ENCODE measurements at regions not wholly inside any gene's neighbourhood (a gene's known extent, or its start where the extent isn't known, plus 50 kb on each side); places are given as distances from the start of the nearest gene placed in this dataset.

DNA sequence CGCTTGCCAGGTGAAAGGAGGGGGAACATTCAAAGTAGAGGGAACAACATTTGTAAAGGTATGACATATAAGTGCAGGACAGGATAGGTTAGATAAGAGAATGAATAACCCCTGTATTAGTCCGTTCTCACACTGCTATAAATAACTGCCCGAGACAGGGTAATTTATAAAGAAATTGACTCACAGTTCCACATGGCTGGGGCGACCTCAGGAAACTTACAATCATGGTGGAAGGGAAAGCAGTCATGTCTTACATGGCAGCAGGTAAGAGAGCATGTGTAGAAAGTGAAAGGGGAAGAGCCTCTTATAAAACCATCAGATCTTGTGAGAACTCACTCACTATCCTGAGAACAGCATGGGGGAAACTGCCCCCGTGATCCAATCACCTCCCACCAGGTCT is 223.8 kb downstream of the SOX9 start:
- no peak for DNase-seq

DNA sequence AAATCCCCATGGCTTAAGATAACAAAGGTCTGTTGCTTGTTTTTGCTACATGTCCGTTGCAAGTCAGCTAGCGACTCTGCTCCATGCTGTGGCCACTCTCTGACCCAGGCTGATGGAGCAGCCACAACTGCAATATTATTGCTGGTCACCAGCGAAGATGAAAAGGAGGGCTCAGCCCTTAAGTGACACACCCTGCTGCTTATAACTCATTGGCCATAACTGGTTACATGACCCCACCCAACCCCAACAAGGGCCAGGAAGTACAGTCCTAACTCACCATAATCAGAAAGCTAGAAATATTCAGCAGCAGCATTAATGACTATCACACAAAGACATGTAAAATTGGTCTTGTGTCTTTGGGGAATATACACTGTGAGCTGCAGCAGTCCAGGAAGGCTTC is 224.3 kb downstream of the SOX9 start:
- DNase-seq = no peak

DNA sequence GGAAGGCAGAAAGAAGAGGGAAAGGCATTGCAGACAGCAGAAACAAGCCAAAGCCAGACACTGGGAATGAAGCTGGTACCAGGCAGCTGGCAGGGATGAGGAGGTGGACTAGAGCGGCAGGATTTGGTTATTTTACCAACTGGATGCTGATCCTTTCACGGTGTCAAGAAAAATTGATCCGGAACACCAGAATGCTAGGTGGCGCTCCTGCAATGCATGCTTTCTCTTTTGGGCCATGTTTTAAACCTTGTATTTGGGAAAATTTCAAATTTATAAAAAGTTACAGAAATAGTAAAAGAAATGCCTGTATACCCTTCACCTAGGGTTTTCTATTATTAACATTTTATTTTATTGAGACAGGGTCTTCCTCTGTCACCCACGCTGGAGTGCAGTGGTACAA is 224.7 kb downstream of the SOX9 start:
- no peak for DNase-seq

DNA sequence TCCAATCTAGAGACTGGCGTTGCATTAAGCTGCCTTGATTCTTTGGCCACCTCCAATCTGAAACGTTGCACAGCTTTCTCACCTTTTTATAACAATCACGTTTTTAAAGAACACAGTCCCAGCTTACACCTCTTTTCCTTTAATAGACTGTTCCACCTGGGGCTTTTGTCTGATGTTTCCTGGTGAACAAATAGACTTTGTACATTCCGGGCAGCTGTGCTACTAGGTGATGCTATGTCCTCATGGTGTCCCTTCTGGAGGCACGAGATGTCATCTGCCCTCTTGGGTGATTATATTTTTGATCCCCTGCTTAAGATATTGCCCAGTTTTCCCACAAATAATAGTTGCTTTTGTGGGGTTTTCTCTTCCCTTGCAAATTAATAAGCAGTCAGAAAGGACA is 225.5 kb downstream of the SOX9 start:
- no peak for DNase-seq

DNA sequence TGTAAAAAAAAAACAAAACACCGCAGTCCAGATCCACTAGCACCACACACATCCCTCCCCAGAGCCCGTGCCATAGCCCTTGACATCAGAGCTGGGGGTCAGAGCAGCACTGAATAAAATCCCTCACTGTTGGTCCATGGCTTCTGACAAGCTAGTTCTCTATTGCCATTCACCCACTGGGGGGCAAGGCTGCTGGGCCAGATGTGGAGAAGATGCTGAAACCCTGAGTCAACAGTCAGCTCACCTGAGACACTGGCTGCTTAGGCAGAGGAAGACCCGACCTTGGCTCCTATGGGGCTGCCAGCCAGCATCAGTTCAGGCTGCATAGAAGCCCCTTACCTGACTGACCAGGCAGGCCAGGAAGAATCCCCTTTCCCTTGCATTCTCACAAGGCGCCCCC is 228.2 kb downstream of the SOX9 start:
- DNase-seq = no peak

DNA sequence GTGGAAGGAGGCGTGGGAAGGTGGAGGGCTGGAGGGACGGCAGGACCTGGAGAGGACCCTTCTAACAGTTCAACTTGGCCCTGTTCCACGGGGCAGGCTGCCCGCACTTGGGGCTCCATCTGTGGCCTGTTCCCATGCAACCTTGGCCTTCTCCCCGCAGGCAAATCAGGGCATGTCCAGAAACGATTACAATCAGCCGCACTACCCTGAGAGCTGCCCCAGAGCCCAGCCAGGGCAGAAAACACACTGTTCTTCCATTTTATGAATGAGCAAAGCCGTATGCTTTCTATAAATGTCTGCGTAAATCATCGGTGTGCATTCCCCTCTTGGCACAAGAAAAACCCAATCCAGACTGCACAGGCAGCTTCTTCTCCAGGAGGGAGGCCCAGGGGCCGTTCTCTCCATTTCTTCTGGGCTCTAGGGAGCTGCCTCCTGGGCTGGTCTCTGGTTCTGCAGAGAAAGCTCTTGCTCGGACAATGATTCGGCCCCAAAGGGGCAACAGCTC is 228.7 kb downstream of the SOX9 start:
- DNase-seq = no peak

DNA sequence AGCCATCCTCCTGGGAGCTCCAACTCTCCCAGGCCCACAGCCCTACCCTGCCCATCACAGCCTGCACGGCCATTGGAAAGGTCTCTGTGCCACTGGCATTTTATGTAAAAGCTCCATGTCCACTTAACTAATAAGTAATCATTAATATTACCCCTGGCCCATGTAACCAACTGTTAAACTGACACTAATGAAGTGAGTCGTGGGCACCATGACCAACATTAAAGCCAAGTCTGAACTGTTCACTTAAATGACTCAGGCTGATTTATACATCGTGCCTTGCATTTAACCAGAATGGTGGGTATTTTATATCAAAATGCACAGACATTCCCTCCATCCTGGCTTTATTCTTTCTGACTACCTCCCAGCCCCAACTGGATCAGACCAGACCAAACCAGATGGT is 229.3 kb downstream of the SOX9 start:
- DNase-seq = no peak

DNA sequence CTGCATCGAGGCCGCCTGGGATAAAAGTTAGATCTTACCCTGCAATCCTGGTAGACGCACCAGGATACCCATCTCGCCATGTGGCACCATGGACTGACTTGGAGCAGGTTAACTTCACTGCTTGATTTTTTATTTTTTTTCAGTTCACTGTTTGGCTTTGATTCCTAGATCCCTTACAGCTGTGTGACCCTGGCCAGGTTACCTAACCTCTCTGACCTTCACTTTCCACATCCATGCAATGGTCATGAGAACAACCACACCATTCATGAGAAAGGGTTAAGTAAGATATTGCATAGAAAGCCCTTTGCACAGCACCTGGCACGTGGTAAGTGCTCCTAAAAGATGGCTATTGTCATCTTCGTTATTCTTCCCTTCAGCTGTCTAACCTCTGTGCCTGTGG is 230.5 kb downstream of the SOX9 start:
- no peak for DNase-seq

DNA sequence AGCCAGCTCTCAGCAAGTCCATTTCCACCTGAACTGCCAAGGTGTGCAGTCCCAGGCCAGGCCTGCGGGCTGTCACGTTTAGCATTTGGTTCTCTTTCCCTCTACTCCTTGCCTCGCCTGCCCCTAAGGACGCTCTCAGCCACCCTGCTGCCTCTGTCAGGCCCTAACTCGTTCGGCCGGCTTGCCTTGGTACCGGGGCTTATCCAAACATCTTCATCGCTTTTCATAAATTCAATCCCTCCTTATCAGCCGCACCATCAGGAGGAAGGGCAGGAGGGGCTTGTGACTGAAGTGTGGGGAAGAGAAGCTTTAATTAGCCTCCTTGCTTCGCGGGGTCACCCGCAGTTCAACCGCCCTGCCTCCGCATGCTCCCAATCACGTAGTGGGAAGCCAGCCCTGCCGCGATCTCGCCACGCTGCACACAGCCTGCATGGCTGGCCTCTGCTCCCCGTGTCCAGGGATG is 231.1 kb downstream of the SOX9 start:
- no peak for DNase-seq

DNA sequence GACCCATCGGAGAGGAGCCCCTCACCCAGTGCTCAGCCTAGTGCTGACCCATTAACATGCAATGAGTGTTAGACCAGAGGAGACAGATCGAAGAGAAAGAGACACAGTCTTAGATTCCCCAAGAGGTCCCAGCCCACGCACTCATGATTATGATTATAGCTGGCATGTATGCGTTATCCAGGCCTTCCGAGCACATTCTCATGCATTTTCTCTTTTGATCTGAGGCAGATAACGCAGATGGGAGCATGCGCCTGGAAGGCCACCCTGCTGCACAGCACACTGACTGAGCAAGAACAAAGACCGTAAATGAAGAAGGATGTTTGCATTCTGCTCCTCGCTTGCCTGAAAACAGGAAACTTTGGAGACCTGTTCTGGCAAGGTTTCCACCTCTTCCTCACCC is 232.7 kb downstream of the SOX9 start:
- DNase-seq = no peak

DNA sequence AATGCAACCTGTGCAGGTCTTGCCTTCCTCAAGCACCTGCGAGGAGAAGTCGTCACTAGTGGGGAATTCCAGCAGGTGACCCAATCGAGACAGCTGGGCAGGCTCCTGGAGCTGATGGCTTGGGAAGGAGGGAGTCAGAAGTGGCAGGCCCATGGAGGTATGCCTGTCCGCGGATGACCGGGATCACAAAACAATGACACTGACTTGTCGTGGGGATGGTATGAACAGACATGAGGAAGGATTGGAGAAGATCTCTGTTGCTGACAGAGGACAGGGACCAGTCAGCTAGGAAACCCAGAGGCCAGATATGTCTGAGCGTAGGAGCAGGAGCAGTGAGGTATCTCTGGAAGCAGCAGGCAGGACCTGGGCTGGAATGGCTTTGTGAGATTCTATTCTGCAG is 233.3 kb downstream of the SOX9 start:
- no peak for DNase-seq

DNA sequence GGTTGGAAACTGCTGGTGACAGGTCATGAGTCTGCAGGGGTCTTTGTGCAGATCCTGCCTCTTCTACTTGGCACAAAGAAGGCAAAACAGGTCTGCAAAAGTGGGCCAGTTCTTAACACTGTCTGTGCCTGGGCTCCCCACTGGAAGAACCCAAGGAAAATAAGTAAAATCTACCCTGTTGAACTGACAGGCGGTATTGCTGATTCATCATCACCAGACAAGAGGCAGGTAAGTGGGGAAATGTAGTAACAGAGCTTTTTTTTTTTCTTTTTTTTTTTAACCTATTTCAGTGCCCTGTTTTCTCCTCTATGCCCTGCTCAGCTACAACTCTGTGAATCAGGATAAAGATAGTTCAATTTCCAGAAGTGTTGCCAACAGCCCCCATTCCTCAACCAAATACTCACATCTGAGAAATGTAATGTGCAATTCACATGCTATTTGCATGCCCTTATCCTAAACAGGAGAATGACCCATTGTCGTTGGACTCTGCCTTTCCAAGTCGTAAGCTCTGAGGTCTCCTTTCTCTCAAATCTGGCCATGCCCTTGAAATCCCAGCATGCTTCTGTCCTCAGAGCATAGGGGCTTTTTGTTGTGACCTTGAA is 237.0 kb downstream of the SOX9 start:
- no peak for DNase-seq

DNA sequence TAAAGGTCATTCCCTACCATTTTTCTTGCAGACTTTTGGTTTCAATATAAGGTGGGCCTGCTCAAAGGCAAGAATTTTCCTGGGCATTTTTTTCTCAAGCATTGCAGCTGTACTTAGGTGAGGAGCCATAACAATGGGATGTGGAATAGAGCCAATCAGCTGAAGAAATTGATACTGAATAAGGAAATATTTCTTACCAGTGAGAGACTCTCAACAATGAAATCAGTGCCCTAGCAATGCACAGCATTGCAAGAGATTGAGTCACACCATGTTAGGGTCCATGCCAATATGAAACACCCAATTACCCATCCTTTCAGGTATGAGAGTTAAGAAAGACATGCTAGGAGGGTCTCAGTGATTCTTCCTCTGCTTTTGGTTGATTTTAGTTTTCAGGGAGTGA is 237.6 kb downstream of the SOX9 start:
- DNase-seq = no peak

DNA sequence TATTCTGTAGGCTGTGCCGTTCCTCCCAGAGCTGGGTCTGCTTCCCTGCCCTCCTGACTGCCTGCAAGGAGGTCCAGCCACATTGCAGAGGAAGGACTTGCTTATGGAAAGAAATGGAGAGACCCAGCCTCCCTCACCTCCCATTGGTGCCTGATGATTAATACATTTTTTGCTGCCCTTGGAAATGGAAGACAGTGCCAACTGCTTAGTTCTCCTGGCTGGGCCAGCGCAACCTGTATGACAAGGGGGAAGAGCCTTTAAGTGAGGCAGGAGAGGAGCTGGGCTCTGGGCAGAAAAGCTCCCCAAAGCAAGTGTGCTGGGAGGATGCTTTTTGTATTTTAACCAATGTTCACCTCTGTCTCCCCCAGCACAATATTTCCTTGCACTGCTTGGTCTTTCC is 238.5 kb downstream of the SOX9 start:
- DNase-seq = no peak

DNA sequence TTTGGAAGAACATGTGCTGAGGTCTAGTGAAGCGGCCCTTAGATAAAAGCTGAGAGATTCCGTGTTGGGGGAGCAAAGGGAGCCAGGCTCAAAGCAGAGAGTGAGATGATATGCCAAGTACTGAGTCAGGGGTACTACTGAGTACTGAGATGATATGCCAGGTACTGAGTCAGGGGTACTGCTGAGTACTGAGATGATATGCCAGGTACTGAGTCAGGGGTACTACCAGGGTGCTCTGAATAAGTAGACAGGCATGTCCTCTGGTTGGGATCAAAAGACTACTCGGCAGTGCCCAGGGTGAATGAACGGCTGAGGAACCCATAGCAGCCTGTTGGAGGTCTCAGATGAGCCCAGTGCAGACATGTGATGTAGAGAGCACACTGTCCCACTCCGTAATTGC is 239.0 kb downstream of the SOX9 start:
- no peak for DNase-seq

DNA sequence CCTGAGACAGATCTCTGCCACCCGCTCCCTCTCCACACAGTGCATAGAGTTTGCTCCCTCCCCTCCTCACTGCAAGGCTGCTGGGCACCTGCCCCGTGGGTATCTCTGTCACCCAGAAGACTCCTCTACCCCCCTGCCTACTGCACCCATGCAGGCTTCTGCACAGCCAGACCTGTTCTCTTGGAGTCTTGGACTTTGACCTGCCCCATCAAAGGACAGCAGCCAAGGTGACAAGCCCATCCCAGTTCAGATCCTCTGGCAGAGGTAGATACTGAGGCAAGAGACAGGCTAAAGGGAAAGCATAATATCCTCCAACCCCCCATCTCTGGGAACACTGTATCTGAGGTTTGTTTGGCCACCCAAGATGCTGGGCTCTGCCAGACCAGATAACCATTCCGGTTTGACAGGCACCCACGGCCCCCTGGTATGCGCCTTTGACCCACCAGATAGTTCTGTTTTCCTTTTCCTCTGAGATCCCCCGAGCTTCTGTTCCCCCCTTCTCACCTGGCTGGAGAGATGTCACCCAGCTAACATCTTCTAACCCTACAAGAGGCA is 239.6 kb downstream of the SOX9 start:
- DNase-seq = no peak

DNA sequence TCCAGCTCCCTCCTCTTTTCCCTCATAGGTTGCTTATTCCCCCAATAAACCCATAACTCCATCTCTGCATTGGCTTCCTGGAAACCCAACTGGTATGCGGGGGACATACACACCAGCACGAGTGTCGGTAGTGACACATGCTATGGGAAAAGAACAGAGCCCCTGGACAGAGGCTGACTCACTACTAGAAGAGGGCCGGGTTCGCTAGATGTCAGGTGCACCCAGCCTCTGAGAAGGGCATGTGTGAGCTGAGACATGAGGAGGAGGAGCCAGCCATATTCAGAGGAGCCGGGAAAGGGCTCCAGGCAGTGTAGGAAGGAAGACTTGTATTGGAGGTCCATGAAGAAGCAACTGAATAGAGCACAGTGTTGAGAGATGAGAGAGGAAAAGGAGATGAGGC is 241.1 kb downstream of the SOX9 start:
- DNase-seq = no peak

DNA sequence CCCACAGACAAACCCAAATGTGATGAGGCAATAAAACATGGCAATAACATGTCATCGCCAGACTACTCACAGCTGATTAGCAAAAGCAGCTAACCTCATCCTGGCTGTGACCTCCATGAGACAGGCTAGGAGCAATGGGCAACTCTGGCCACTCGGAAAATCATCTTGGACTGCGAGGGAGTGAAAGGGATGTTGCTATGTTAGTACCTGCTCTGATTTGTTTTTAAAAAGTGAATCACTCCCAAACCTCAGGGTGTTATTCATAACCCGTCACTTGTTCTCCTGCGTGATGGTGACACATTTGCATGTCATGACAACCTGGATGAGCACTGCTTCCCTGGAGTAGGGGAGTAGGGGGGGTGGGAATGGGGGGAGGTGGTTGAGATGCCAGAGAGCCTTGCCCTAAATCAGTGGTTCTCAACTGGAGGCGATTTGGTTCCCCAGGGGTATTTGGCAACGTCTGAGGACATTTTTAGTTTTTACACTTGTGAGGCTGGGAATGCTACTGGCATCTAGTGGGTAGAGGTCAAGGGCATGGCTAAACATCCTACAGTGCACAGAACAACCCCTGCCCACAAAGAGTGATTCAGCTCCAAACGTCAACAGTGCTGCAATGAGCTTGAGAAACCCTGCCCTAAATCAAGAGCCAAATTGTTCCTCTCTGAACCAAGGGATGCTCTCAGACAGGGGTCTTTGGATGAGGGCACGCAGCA is 241.7 kb downstream of the SOX9 start:
- DNase-seq = no peak

DNA sequence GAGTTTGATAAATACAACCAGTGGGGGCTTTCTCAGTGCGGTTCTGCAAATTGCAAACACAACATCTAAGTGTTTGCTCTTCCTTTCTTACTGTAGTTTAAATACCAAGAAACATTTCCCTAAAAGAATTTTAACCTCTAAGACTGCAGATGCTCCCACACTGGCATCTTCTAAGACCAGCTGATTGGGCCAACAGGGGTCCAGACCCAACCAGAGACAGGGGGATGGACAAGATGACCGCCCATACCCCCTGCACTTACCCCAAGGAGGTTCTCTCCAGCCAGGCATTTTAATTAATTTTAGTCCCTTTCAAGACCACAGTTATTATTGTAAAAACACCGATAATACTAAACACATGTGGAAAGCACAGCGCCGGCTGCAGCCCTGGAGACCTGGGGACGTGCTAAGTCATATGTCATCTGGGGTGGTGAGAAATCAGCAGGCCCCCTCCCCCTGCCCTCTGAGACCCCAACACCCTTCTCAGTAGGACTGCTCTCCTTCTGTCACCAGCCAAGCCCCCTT is 242.3 kb downstream of the SOX9 start:
- DNase-seq = no peak

DNA sequence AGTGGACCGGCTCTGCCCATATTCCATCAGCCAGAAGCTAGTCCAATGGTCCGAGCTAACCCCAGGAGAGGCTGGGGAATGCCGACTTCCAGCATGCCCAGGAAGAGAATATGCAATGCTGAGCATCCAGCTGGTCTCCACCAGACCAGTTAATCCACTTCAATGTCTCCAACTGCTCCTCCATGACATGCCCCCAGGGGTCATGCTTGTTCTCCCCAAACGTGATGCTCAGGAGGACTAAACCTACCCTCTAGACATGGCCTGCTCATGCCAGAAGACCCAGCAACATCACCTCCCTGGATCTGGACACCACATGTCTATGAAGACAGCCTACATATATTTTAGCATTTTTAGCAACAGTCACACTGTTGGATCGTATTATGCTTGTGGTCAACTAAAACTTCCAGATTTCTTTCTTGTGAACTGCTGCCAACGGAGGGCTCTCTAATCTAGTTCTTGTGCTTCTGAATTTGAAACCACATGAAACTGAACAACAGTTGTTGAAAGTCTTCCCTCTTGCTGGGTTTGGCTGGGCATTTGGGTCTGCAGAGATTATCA is 245.1 kb downstream of the SOX9 start:
- no peak for DNase-seq

DNA sequence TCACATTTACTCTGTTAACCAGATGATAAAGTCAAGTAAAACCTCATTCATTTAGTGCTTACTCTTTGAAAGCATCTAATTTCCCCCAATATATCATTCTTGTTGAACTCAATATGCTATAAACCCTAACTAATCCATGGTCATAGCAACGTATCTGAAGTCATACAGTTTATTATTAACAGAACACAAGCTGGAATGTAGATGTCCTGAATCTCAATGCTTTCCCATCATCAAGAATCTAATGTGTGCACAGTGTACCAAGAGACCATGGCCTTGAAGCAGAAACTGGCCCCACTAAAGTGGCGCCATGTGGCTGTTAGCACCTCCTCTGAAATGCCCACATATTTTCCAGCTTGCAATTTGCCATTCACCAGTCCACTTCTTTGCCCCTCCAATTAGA is 245.8 kb downstream of the SOX9 start:
- DNase-seq = no peak

DNA sequence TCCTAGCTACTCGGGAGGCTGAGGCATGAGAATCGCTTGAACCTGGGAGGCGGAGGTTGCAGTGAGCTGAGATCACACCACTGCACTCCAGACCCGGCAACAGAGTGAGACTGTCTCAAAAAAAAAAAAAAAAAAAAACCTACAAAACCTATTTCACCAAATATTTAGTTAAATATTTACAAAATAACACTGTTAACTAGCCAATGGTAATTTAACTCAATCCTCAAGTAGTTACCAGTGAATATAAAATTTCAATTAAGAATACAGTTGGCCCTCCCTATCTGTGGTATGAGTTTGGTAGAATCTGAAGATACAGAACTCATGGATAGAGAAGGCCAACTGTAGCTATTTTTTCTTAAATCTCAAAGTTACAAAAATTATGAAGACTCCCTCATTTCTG is 247.4 kb downstream of the SOX9 start:
- no peak for DNase-seq

DNA sequence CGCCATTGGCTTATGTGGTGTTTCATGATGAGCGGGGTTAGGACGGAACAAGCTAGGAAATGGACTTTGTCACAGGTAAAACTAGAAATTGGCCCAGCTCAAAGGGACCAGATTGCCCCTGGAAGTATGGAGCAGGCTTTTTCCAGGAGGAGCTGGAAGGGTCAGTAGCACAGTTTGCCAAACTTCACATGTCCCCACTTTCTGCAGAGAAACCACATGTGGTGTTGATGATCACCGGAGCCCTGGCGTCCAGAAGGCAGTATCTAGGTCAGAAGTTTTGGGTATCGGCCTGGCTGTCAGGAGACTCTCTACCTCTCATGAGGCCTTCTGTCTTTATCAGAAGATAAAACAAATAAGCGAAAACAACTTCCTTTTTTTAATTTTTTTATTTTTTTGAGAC is 248.5 kb downstream of the SOX9 start:
- no peak for DNase-seq

DNA sequence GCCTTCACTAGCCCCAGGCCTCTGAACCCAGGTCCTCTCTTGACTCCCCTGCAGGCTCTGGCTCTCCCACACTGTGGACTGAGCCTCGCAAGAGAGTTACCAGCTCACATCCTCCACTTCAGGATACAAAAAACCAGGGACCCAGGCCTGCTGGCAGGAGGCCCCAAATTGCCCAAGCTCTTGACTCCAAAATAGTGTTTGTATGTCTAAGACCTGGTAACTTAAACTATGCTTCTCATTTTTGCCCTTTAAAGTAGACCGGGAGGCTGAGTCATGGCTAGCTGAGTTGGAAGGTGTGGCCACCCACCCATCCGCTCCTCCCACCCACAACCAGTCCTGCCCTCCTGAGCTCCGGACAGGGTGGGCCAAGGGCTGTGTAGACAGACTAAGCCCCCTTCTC is 250.0 kb downstream of the SOX9 start:
- DNase-seq = no peak

Measured in hematopoietic multipotent progenitor cell treated with erythropoietin and hydrocortisone succinate and interleukin-3 and kit ligand, for 6 days (in vitro differentiated cells).